RWPE2 (cell line): ENCODE measurements at regions not wholly inside any gene's neighbourhood (a gene's known extent, or its start where the extent isn't known, plus 50 kb on each side); places are given as distances from the start of the nearest gene placed in this dataset.
A peak's percentile ranks its signal among the peaks of the same experiment; 100 is the strongest.

Experiments
- ATAC-seq: fragments of 200-7000 bp; cut with Tn5 transposase; 3 replicates; pipeline ENCODE4 v1.9.1; 2021; ENCODE audit warnings: low read depth
- DNase-seq: peaks from one replicate; pipeline ENCODE4 v3.0.0-alpha.2; 2020; ENCODE audit warnings: low spot score
- H3K27ac ChIP-seq: fragments of 450-650 bp; 2 replicates; pipeline ENCODE4 v1.5.1; 2017; ENCODE audit warnings: mild to moderate bottlenecking; ENCODE audit not compliant: poor library complexity, severe bottlenecking
- H3K27me3 ChIP-seq: fragments of 250-450 bp; sonication (Bioruptor Pico); 2 replicates; pipeline ENCODE4 v1.5.1; 2021; ENCODE audit warnings: mild to moderate bottlenecking, moderate library complexity; ENCODE audit not compliant: insufficient read depth, poor library complexity, severe bottlenecking
- H3K36me3 ChIP-seq: fragments of 250-450 bp; sonication (Bioruptor Pico); 2 replicates; pipeline ENCODE4 v1.5.1; 2020; ENCODE audit warnings: low read depth, mild to moderate bottlenecking, moderate library complexity
- H3K4me1 ChIP-seq: fragments of 250-450 bp; sonication (Bioruptor Pico); 2 replicates; pipeline ENCODE4 v1.5.1; 2021; ENCODE audit warnings: mild to moderate bottlenecking, moderate library complexity; ENCODE audit not compliant: insufficient read depth, poor library complexity, severe bottlenecking
- H3K4me3 ChIP-seq: fragments of 250-450 bp; sonication (Bioruptor Pico); 2 replicates; pipeline ENCODE4 v1.5.1; 2021; ENCODE audit warnings: mild to moderate bottlenecking, moderate library complexity; ENCODE audit not compliant: severe bottlenecking
- H3K9me3 ChIP-seq: fragments of 250-450 bp; sonication (Bioruptor Pico); 2 replicates; pipeline ENCODE4 v1.5.1; 2021; ENCODE audit warnings: mild to moderate bottlenecking, moderate library complexity; ENCODE audit not compliant: severe bottlenecking
- CTCF ChIP-seq: fragments of 450-650 bp; IDR thresholded peaks from one replicate; pipeline ENCODE4 v1.5.1; 2017; ENCODE audit warnings: mild to moderate bottlenecking, moderate library complexity; ENCODE audit not compliant: poor library complexity, severe bottlenecking

GRCh38 chr7:81349044-81349443 lies 420.8 kb downstream of the HGF start:
- Histone ChIP-seq H3K9me3 (no peaks in the 10 kb centered on the region), H3K27ac (no peak overlapping the region), H3K36me3 (no peaks in the 10 kb centered on the region), H3K4me3 (no peak overlapping the region), H3K4me1 (no peaks in the 10 kb centered on the region), H3K27me3 (no peaks in the 10 kb centered on the region)
- no peak for TF ChIP-seq CTCF
- DNase-seq, result no peak
- ATAC-seq, result no peak

GRCh38 chr7:81339946-81340345 lies 421.1 kb upstream of the SEMA3C start:
- Histone ChIP-seq H3K9me3 (no peaks in the 10 kb centered on the region), H3K36me3 (no peaks in the 10 kb centered on the region), H3K27ac (no peak overlapping the region), H3K4me3 (no peak overlapping the region), H3K4me1 (no peaks in the 10 kb centered on the region), H3K27me3 (no peaks in the 10 kb centered on the region)
- no peak for TF ChIP-seq CTCF
- no peak for ATAC-seq
- DNase-seq, result no peak

GRCh38 chr7:81333536-81333935 lies 414.7 kb upstream of the SEMA3C start:
- Histone ChIP-seq H3K27ac (no peak overlapping the region), H3K4me3 (no peak overlapping the region)

GRCh38 chr7:81333004-81333403 lies 414.2 kb upstream of the SEMA3C start:
- no peak for TF ChIP-seq CTCF
- Histone ChIP-seq H3K9me3 (no peaks in the 10 kb centered on the region), H3K4me1 (no peaks in the 10 kb centered on the region), H3K4me3 (no peak overlapping the region), H3K27ac (no peak overlapping the region), H3K27me3 (no peaks in the 10 kb centered on the region), H3K36me3 (no peaks in the 10 kb centered on the region)
- peak; percentile 82; the same call in 2 of the 3 replicates for ATAC-seq
- DNase-seq, result no peak

More at GRCh38 chr7:81333536-81333935, 414.7 kb upstream of the SEMA3C start:
- no peaks in the 10 kb centered on the region for H3K36me3 ChIP-seq
- DNase-seq (no peak), ATAC-seq (no peak)
- H3K4me1 ChIP-seq, result no peaks in the 10 kb centered on the region
- TF ChIP-seq CTCF, result no peak
- no peaks in the 10 kb centered on the region for H3K27me3 ChIP-seq
- no peaks in the 10 kb centered on the region for H3K9me3 ChIP-seq

GRCh38 chr7:81331061-81332018 lies 412.5 kb upstream of the SEMA3C start:
- no peaks in the 10 kb centered on the region for H3K4me1 ChIP-seq
- no peaks in the 10 kb centered on the region for H3K27me3 ChIP-seq
- no peak for DNase-seq
- no peaks in the 10 kb centered on the region for H3K9me3 ChIP-seq
- TF ChIP-seq CTCF, result no peak
- no peak for ATAC-seq
- no peak overlapping the region for H3K27ac ChIP-seq
- H3K4me3 ChIP-seq, result no peak overlapping the region
- H3K36me3 ChIP-seq, result no peaks in the 10 kb centered on the region
